ENCODE measurements at regions not wholly inside any gene's neighbourhood (a gene's known extent, or its start where the extent isn't known, plus 50 kb on each side); places are given as distances from the start of the nearest gene placed in this dataset.
"Not testable (repeated sequence)": the region's sequence is repeated elsewhere in the genome, so short reads cannot be mapped to it uniquely, and the experiment has no call there.

- no peaks in the 10 kb centered on the region for H3K36me3 ChIP-seq (ENCODE audit: insufficient read depth in 1 of 2, low read depth in 1 of 2)
- no peak overlapping the region for H3K4me3 ChIP-seq
- H3K27me3 ChIP-seq (ENCODE audit: insufficient read depth in 3 of 3, low read length in 2 of 3): no peaks in the 10 kb centered on the region
- H3K9me3 ChIP-seq: no peaks in the 10 kb centered on the region
- no peak overlapping the region for H3K27ac ChIP-seq
- no peak for DNase-seq
- no peak for ATAC-seq
- H3K4me1 ChIP-seq: no peaks in the 10 kb centered on the region
- WGBS, 3 donors: 57 to 64% (median 61%) methylated on average over 5 of the region's 5 CpGs
- no peak for TF ChIP-seq CTCF (IDR thresholded peaks at IDR 0.05)
- intact Hi-C loops (cut with DNase I): no loop called here
These were observed 260.3 kb upstream of the RPS23 start for GRCh38 chr5:82538339-82539034.

- no peaks in the 10 kb centered on the region for H3K4me1 ChIP-seq
- no peak overlapping the region for H3K4me3 ChIP-seq
- intact Hi-C loops (cut with DNase I): no loop called here
- no peaks in the 10 kb centered on the region for H3K27me3 ChIP-seq (ENCODE audit: insufficient read depth in 3 of 3, low read length in 2 of 3)
- H3K27ac ChIP-seq: no peak overlapping the region
- ATAC-seq (no peak), DNase-seq (no peak)
- WGBS, 3 donors: 87 to 91% (median 89%) methylated on average over 10 of the region's 10 CpGs
- H3K9me3 ChIP-seq: no peaks in the 10 kb centered on the region
- no peaks in the 10 kb centered on the region for H3K36me3 ChIP-seq (ENCODE audit: insufficient read depth in 1 of 2, low read depth in 1 of 2)
- TF ChIP-seq CTCF (IDR thresholded peaks at IDR 0.05): no peak
These were observed 259.6 kb upstream of the RPS23 start for GRCh38 chr5:82537687-82538306.

- no peak overlapping the region for H3K4me3 ChIP-seq
- DNase-seq (no peak), ATAC-seq (no peak)
- H3K4me1 ChIP-seq: no peaks in the 10 kb centered on the region
- no peaks in the 10 kb centered on the region for H3K36me3 ChIP-seq (ENCODE audit: insufficient read depth in 1 of 2, low read depth in 1 of 2)
- no peak for TF ChIP-seq CTCF (IDR thresholded peaks at IDR 0.05)
- no peaks in the 10 kb centered on the region for H3K27me3 ChIP-seq (ENCODE audit: insufficient read depth in 3 of 3, low read length in 2 of 3)
- 79 to 97% (median 82%) methylated on average over 1 of the region's 1 CpG for WGBS, 3 donors
- H3K27ac ChIP-seq: no peak overlapping the region
- intact Hi-C loops (cut with DNase I): no loop called here
- H3K9me3 ChIP-seq: no peaks in the 10 kb centered on the region
These were observed 256.8 kb upstream of the RPS23 start for GRCh38 chr5:82534986-82535385.

GRCh38 chr5:82532075-82532474, 253.9 kb upstream of the RPS23 start:
- 82 to 95% (median 88%) methylated on average over 2 of the region's 2 CpGs for WGBS, 3 donors
- ATAC-seq; H3K27ac ChIP-seq; intact Hi-C loops (cut with DNase I); H3K36me3 ChIP-seq (ENCODE audit: insufficient read depth in 1 of 2, low read depth in 1 of 2); H3K4me1 ChIP-seq; H3K9me3 ChIP-seq; H3K4me3 ChIP-seq; DNase-seq; H3K27me3 ChIP-seq (ENCODE audit: insufficient read depth in 3 of 3, low read length in 2 of 3): not testable (repeated sequence)

- TF ChIP-seq CTCF (IDR thresholded peaks at IDR 0.05): no peak
- 81 to 94% (median 93%) methylated on average over 2 of the region's 2 CpGs for WGBS, 3 donors
- ATAC-seq: no peak
These were observed 248.4 kb upstream of the RPS23 start for GRCh38 chr5:82526540-82526939.

More at GRCh38 chr5:82526540-82526939, 248.4 kb upstream of the RPS23 start:
- no peak overlapping the region for H3K4me3 ChIP-seq
- no peaks in the 10 kb centered on the region for H3K36me3 ChIP-seq (ENCODE audit: insufficient read depth in 1 of 2, low read depth in 1 of 2)
- intact Hi-C loops (cut with DNase I): no loop called here
- H3K4me1 ChIP-seq: no peaks in the 10 kb centered on the region
- H3K27me3 ChIP-seq (ENCODE audit: insufficient read depth in 3 of 3, low read length in 2 of 3): no peaks in the 10 kb centered on the region
- H3K9me3 ChIP-seq: no peaks in the 10 kb centered on the region
- H3K27ac ChIP-seq: no peak overlapping the region
- DNase-seq: no peak

All from psoas muscle (tissue), 7 donors.